Breast epithelium (tissue), 3 donors: ENCODE measurements at regions not wholly inside any gene's neighbourhood (a gene's known extent, or its start where the extent isn't known, plus 50 kb on each side); places are given as distances from the start of the nearest gene placed in this dataset.

Experiments used
- POLR2AphosphoS5 ChIP-seq, 3 donors: sonication (generic); formaldehyde crosslinking; IDR thresholded peaks; one replicate each; pipeline ENCODE4 v1.6.1; 2017; ENCODE audit warnings: antibody characterized with exemption in 3 of 3
- TF ChIP-seq, protein P1 (sequence below), 3 donors: fragments of 450-650 bp; IDR thresholded peaks; one replicate each; pipeline ENCODE4 v1.5.1; 2016 to 2017; ENCODE audit warnings: antibody characterized with exemption in 3 of 3, mild to moderate bottlenecking in 3 of 3, moderate library complexity in 3 of 3

DNA sequence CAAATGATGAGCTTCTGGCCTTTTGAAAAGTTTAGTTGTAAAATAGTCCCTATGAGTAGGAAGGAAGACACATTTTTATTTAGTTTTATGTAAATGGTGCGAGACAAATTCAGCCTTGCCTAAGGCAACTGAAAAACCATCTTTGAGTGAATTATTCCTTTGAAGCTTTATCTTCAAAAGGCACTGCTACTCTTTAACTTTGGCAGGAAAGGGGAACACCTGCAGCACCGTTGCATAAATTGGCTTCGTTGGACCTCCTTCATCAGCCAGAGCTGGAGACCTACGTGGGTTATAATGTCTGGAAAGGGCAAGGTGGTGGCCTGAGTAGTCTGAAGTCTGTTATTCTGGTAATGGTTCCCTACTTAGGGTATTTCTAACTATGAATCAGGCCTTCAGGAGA lies 373.5 kb downstream of the KCNJ2 start:
- TF ChIP-seq POLR2AphosphoS5 (IDR thresholded peaks at IDR 0.05): no peak
- TF ChIP-seq, protein P1, sequence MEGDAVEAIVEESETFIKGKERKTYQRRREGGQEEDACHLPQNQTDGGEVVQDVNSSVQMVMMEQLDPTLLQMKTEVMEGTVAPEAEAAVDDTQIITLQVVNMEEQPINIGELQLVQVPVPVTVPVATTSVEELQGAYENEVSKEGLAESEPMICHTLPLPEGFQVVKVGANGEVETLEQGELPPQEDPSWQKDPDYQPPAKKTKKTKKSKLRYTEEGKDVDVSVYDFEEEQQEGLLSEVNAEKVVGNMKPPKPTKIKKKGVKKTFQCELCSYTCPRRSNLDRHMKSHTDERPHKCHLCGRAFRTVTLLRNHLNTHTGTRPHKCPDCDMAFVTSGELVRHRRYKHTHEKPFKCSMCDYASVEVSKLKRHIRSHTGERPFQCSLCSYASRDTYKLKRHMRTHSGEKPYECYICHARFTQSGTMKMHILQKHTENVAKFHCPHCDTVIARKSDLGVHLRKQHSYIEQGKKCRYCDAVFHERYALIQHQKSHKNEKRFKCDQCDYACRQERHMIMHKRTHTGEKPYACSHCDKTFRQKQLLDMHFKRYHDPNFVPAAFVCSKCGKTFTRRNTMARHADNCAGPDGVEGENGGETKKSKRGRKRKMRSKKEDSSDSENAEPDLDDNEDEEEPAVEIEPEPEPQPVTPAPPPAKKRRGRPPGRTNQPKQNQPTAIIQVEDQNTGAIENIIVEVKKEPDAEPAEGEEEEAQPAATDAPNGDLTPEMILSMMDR (IDR thresholded peaks at IDR 0.05): no peak
